Dedifferentiated amniotic fluid mesenchymal stem cell (primary cell): ENCODE measurements at regions not wholly inside any gene's neighbourhood (a gene's known extent, or its start where the extent isn't known, plus 50 kb on each side); places are given as distances from the start of the nearest gene placed in this dataset.
A peak's percentile ranks its signal among the peaks of the same experiment; 100 is the strongest.
"Not testable (repeated sequence)": the region's sequence is repeated elsewhere in the genome, so short reads cannot be mapped to it uniquely, and the experiment has no call there.

Experiments used
- DNase-seq: peaks from one replicate; pipeline ENCODE4 v3.0.0-alpha.2; 2016; ENCODE audit errors: extremely low spot score

DNA sequence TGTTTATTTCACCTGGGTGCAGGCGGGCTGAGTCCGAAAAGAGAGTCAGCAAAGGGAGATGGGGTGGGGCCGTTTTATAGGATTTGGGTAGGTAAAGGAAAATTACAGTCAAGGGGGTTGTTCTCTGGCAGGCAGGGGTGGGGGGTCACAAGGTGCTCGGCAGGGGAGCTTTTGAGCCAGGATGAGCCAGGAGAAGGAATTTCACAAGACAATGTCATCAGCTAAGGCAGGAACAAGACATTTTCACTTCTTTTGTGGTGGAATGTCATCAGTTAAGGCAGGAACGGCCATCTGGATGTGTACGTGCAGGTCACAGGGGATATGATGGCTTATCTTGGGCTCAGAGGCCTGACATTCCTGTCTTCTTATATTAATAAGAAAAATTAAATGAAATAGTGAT, 115.8 kb upstream of the KCNJ3 start:
- DNase-seq = not testable (repeated sequence)

DNA sequence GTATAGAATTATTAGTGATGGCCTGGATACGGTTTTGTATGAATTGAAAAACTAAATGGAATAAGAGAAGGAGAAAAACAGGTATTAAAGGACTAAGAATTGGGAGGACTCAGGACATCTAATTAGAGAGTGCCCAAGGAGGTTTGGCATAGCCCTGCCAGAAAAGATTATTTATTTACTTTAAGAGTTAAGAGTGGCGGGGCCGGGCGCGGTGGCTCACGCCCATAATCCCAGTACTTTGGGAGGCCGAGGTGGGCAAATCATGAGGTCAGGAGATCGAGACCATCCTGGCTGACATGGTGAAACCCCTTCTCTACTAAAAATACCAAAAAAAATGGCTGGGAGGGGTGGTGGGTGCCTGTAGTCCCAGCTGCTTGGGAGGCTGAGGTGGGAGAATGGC, 115.2 kb upstream of the KCNJ3 start:
- not testable (repeated sequence) for DNase-seq

DNA sequence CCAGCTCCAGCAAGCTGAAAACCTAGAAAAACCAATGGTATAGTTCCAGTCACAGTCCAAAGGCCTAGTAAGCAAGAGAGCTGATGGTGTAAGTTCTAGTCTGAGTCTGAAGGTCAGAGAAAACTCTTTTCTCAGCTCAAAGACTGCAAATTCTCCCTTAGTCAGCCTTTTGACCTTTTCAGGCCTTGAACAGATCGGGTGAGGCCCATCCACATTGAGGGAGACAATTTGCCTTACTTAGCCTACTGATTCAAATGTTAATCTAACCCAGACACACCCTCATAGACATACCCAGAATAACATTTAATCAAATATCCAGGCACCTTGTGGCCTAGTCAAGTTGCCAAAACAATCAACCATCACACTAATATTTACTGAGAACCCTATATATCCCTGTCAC, 110.8 kb upstream of the KCNJ3 start:
- no peak for DNase-seq

DNA sequence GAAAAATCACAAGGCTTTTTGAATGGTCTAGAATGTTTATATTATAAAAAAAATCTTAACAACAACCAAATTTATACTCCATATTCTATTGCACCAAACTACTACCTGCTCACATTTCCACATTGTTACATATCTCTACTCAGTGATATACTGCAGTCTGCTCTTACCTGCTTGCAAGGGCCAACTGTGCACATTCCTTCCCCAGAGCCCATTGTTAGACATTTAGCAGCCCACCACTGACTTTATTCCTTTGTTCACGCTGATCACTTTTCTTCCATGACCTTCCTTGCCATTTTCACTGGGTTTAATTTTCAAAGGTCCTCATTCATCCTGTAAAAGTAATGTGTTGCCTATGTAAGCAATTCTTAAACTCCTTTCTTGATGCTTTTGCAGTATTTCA, 109.7 kb upstream of the KCNJ3 start:
- no peak for DNase-seq

DNA sequence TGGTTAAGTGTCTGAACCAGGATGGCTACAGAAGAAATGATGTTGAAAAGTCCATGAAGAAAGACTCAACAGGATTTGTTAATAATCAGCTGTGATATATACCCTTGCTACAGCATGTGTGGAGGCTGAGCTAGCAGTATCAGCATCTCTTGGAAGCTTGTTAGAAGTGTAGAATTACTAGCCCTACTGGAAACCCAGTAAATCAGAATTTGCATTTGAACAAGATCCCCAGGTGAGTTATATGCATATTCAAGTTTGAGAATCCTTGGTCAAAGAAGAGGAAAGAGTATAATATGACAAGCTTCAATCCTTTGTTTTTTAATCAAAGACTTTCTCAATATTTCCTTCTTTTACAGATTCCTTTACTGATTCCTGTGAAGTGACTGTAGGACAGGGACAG, 109.0 kb upstream of the KCNJ3 start:
- no peak for DNase-seq

DNA sequence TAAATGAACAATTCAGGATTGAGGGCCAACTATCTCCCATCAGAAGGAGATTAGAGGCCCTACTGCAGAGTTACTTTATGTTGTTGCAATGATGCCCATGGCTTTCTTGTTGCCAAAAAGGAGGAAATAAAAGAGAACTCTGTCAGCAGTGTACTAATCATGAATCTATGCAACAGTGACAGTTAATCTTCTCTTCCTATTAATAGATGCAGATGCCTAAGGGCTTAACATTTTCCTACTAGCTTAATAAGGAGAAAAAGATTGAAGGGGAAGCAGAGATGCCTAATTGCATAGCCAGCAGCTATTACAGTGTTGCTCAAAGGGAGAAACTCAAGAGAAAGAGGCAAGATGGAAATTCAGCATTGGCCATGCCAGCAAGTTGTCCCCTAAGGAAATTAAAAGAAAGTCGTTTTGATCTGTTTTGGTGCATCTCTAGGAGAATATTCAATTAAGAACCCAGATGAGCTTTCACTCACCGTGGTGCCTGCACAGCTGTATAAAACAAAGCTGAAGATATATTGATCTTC, 107.1 kb upstream of the KCNJ3 start:
- DNase-seq = no peak

DNA sequence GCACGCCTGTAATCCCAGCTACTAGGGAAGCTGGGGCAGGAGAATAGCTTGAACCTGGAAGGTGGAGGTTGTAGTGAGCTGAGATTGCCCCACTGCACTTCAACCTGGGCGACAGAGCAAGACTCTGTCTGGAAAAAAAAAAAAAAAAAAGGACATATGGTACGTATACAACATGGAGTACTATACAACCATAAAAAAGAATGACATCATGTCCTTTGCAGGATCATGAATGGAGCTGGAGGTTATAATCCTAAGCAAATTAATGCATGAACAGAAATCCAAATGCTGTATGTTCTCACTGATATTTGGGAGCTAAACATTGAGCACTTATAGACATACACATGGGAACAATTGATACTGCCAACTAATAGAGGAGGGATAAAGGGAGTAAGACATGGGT, 99.3 kb upstream of the KCNJ3 start:
- no peak for DNase-seq

DNA sequence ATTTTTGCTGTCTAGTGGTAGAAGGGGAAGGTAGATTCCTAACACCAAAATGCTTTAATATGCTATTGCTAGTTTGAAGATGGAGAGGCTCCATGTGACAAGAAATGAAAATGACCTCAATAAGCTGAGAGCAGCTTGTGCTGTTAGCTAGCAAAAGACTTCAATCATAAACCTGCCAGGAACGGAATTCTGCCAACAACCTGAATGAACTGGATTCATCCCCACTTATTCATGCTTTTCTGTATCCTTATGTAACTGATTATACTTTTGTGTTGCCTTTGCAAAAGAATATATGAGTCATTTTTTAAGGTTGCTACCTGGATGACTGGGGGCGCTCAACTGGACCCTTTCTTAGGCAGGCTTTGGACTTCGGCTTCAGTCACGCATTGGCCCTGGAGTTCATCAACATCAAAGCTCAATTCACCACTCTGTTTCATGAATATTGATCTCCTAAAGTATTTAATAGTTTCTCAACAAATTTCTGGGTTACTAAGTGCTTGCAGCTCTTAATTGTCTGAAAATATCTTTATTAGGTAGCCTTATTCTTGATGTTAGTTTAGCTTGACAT, 97.5 kb upstream of the KCNJ3 start:
- DNase-seq = no peak

DNA sequence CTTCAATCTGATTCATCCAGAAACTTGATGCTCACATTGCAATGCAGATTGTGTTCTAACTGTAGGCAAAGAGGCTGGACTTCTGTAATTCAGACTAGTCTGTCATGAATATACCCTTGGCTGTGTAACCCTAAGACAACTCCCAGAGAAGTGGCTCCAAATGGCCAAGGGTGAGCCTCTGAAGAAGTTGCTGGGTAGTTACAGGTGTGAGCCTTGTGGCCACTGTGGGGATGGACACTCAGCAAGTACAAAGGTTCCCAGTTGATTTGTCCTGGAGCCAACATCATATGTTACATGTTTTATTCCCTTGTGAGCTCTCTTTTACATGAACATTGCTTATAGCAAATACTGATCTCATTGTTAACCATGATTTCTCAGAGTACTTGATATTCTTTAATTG, 94.8 kb upstream of the KCNJ3 start:
- no peak for DNase-seq

DNA sequence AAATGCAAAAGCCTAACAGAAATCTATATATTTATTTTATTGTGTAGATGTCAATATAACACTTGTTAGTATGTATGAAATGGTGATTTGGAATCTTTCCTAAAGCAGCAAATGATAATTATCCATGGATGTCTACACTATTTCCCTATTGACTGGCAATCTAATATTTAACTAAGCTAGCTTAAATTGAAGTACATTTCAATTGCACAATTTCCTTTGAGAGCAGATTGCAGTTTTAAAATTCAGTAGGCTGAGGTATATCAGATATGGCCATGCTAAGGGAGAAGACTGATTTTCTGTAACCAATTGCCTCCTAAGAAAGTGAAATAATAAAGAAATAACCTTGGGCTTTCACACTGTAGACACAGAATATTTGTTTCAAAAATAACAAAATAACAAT, 90.1 kb upstream of the KCNJ3 start:
- no peak for DNase-seq

DNA sequence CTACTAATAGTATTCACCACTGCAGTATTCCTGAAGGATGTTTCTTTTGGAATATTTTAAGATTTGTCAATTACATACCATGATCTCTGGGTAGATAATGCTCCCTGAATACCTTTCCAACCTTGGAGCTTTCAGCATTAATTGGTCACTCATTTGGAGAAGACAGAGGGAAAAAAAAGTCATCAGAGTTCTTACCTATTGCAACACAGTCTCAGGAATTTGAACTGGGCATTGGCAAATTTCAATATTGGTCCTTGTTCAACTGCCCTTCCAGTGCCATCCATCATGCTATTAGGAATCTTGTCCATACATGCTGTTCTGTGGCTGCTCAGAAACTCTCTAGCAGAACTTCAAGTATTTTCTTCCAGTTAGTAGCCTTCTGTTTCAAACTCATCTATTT, 83.6 kb upstream of the KCNJ3 start:
- DNase-seq = peak; percentile 9

DNA sequence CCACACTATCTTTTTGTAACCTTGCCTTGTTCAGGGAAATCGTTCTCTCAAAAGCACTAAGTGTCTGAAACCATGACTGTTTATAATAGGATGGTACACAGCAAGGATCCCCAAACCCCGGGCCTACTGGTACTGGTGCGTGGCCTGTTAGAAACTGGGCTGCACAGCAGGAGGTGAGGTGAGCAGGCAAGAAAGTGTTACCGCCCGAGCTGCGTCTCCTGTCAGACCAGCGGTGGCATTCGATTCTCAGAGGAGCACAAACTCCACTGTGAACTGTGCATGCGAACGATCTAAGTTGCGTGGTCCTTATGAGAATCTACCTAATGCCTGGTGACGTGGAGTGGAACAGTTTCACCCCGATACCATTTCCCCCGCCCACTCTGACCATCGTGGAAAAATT, 81.8 kb upstream of the KCNJ3 start:
- DNase-seq = no peak

DNA sequence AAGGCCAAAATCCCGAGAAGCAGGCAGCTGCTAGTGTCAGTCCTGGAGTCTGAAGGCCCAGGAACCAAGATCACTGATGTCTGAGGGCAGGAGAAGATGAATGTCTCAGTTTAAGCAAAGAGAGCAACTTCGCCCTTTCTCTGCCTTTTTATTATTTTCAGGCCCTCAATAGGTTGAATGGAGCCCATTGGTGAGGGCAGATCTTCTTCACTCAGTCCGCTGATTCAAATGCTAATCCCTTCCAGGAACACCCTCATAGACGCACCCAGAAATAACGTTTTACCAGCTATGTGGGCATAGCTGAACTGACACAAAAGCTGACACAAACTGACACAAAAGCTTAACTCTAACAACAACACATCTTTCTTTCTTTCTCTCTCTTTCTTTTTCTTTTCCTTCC, 78.0 kb upstream of the KCNJ3 start:
- peak; percentile 8 for DNase-seq

DNA sequence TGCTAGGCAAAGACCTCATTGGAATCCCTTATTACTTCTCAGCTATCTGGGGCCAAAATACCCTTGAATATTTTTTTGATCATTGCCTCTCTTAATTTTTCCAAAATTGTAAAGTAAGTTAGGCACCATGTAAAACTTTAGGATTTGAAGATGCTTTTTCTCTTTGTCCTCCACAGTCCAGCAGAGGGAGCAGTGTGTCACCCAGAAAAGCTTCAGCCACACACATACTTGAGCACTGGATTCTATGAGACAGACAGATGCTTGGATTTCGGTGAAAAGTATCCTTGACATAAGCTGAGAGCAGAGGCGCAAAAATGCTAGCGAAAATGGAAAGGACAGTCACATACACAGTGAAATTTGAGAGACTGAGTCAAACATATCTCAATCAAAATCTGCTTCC, 74.7 kb upstream of the KCNJ3 start:
- no peak for DNase-seq

DNA sequence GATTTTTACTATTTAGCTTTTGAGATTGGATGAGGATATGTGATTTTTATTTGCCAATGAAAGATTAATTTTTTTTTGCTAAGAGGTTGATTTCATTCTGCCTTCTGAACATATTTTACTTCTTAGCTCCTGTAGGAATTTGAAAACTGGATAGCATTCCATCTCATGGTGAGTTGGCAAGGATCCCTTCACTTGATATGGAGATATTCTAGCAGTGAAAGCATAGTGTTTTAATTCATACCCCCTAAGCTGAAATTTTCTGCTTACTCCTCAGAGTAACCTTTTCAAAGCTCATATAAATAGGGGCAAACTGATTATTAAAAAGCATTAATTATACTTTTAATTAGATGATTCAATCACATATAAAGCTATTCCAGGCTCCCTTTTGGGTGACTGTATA, 61.0 kb upstream of the KCNJ3 start:
- no peak for DNase-seq

DNA sequence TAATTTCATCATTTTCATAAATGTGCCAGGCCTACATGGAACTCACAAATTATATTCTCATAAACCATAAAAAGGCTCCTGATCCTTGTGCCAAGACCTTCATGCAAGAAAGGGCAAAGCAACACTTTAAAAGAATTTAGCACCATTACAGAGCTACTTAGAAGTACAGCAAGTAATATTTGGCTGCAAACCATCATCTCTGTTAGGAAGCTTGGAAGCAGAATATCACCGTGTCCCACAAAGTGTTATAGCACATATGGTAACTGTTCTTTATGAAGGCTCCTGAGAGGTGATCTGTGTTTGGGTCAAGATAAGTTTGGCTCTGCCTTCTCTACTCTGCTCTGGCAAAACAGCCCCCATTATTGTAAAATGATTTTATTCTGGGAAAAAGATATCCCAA, 59.7 kb upstream of the KCNJ3 start:
- no peak for DNase-seq

DNA sequence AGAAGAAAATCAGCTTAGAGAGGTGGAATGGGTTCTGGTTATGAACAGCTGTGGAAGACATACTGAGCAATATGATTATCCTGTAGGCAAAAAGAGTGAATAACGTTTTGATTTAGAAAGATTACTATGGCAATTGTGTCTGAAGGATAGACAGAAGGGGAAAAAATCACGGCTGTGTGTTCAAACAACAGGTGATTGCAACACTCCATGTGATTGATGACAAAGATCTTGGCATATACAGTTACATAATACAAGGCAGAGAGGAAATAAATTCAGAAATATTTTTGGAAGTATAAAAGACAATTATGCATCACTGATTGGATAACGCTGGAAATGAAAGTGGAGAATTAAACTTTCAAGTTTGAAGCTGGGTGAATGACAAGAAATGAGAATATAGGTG, 58.5 kb upstream of the KCNJ3 start:
- no peak for DNase-seq
